HepG2 (cell line): ENCODE measurements at regions not wholly inside any gene's neighbourhood (a gene's known extent, or its start where the extent isn't known, plus 50 kb on each side); places are given as distances from the start of the nearest gene placed in this dataset.

ENCODE experiments used
- ATAC-seq: fragments of 200-7000 bp; cut with Tn5 transposase; 3 replicates; pipeline ENCODE4 v1.9.1; 2020; ENCODE audit warnings: mild to moderate bottlenecking, moderate library complexity
- BruUV-seq: library from RNA; stranded (reverse); fragments of 400-500 nt; replicated peaks from 2 replicates; lab custom pipeline; 2021; lab: Mats Ljungman, UMichigan
- CTCF ChIA-PET: fragments of 300-600 bp; formaldehyde crosslinking; extraction: SDS; loops from one replicate; lab custom pipeline; 2021; ENCODE audit warnings: low total read pairs, inconsistent platforms, low intra/inter-chr PET ratio; lab: Yijun Ruan, JAX
- POLR2A ChIA-PET: fragments of 350-600 bp; sonication (Branson Sonifier 250); formaldehyde crosslinking; loops from one replicate; lab custom pipeline; 2020; ENCODE audit warnings: antibody characterized with exemption, inconsistent platforms; lab: Yijun Ruan, JAX
- DNase-seq: peaks from one replicate; pipeline ENCODE4 v3.0.0-alpha.2; 2015; ENCODE audit warnings: low spot score
- FAIRE-seq: peaks from 3 replicates; lab custom pipeline; 2011; peaks lifted over from hg19 to GRCh38; lab: Jason Lieb, UNC
- H2AFZ ChIP-seq: one replicate; pipeline ENCODE4 v1.6.1; 2011; ENCODE audit warnings: low read length, inconsistent platforms
- H3K27ac ChIP-seq: fragments of 300-600 bp; 3 replicates; pipeline ENCODE4 v1.8.0; 2011; ENCODE audit warnings: mixed run types, mild to moderate bottlenecking, mixed read lengths, low read length, inconsistent platforms; ENCODE audit not compliant: insufficient read depth; ENCODE audit errors: extremely low read length
- H3K27me3 ChIP-seq, 2 experiments: fragments of 200-600 bp in 1 of 2; 2 replicates in 1 of 2; 3 replicates in 1 of 2; pipeline versions ENCODE4 v1.6.0 to v1.8.0; 2011; ENCODE audit warnings: low read length in 2 of 2, mild to moderate bottlenecking in 2 of 2, moderate library complexity in 2 of 2, inconsistent platforms in 1 of 2; ENCODE audit not compliant: insufficient read depth in 2 of 2, control insufficient read depth in 1 of 2
- H3K36me3 ChIP-seq, 2 experiments: fragments of 200-600 bp in 1 of 2; replicated peaks in 1 of 2; 2 replicates in 1 of 2; 3 replicates in 1 of 2; pipeline versions ENCODE4 v1.5.1 to v1.8.0; 2011; ENCODE audit warnings: low read length in 2 of 2, inconsistent platforms in 1 of 2; ENCODE audit not compliant: insufficient read depth in 2 of 2, control insufficient read depth in 1 of 2
- H3K4me1 ChIP-seq: 2 replicates; pipeline ENCODE4 v1.5.1; 2012; ENCODE audit warnings: low read length, inconsistent platforms; ENCODE audit not compliant: insufficient read depth
- H3K4me2 ChIP-seq: 2 replicates; pipeline ENCODE4 v1.6.0; 2011; ENCODE audit warnings: low read depth, low read length, inconsistent platforms
- H3K4me3 ChIP-seq, 3 experiments: fragments of 200-600 bp in 1 of 3; sonication (generic), shearing (Covaris generic) in 1 of 3; replicated peaks in 1 of 3; 2 replicates each; pipeline ENCODE4 v1.5.1; 2011 to 2016; ENCODE audit warnings: low read length in 3 of 3, inconsistent platforms in 2 of 3, low read depth in 2 of 3, mild to moderate bottlenecking in 2 of 3, control low read depth in 1 of 3, mixed read lengths in 1 of 3; ENCODE audit not compliant: insufficient read depth in 1 of 3
- H3K79me2 ChIP-seq: one replicate; pipeline ENCODE4 v1.6.1; 2011; ENCODE audit warnings: low read length, inconsistent platforms; ENCODE audit not compliant: insufficient read depth
- H3K9ac ChIP-seq: 2 replicates; pipeline ENCODE4 v1.6.0; 2011; ENCODE audit warnings: mild to moderate bottlenecking, low read depth, low read length, inconsistent platforms; ENCODE audit not compliant: insufficient read depth
- H3K9me3 ChIP-seq: 2 replicates; pipeline ENCODE4 v1.5.1; 2012; ENCODE audit warnings: mild to moderate bottlenecking, low read length
- H4K20me1 ChIP-seq: 2 replicates; pipeline ENCODE4 v1.6.0; 2011; ENCODE audit warnings: inconsistent platforms, mild to moderate bottlenecking, low read length, moderate library complexity; ENCODE audit not compliant: insufficient read depth
- ARNT2 ChIP-seq: sonication (generic); formaldehyde crosslinking; IDR thresholded peaks from 2 replicates; pipeline ENCODE4 v1.8.0; 2022; ENCODE audit warnings: mild to moderate bottlenecking, low read depth, missing genetic modification reagents, moderate library complexity
- SKIL ChIP-seq: sonication (generic); formaldehyde crosslinking; IDR thresholded peaks from 2 replicates; pipeline ENCODE4 v1.8.0; 2022; ENCODE audit warnings: missing genetic modification reagents, mild to moderate bottlenecking, moderate library complexity, borderline replicate concordance
- SMAD3 ChIP-seq: sonication (generic); formaldehyde crosslinking; IDR thresholded peaks from 2 replicates; pipeline ENCODE4 v1.4.0; 2020; ENCODE audit warnings: missing genetic modification reagents
- SOX13 ChIP-seq, 3 experiments: fragments of 450-650 bp in 1 of 3; sonication (generic) in 1 of 3; formaldehyde crosslinking in 1 of 3; IDR thresholded peaks in 2 of 3; conservative IDR thresholded peaks in 1 of 3; 2 replicates each; pipeline versions ENCODE4 v1.5.0 to v1.6.1; 2016 to 2020; ENCODE audit warnings: antibody characterized with exemption in 1 of 3, mild to moderate bottlenecking in 1 of 3, missing compliant biosample characterization in 1 of 3, missing genetic modification reagents in 1 of 3, moderate library complexity in 1 of 3
- TBP ChIP-seq: sonication (generic); formaldehyde crosslinking; IDR thresholded peaks from 2 replicates; pipeline ENCODE4 v1.5.0; 2020; ENCODE audit warnings: missing genetic modification reagents
- TRIM24 ChIP-seq: sonication (generic); formaldehyde crosslinking; IDR thresholded peaks from 2 replicates; pipeline ENCODE4 v1.8.0; 2022; ENCODE audit warnings: mild to moderate bottlenecking, missing genetic modification reagents
- ZC3H13 ChIP-seq: sonication (generic); formaldehyde crosslinking; IDR thresholded peaks from 2 replicates; pipeline ENCODE4 v1.8.1; 2023; ENCODE audit warnings: mild to moderate bottlenecking, missing genetic modification reagents, moderate library complexity
- ZNF546 ChIP-seq: sonication (generic); formaldehyde crosslinking; conservative IDR thresholded peaks from 2 replicates; pipeline ENCODE4 v1.8.1; 2023; ENCODE audit warnings: mild to moderate bottlenecking, missing genetic modification reagents
- ZNF83 ChIP-seq: sonication (generic); formaldehyde crosslinking; IDR thresholded peaks from 2 replicates; pipeline ENCODE4 v1.4.0; 2020; ENCODE audit warnings: missing genetic modification reagents, mild to moderate bottlenecking, borderline replicate concordance
- ZSCAN12 ChIP-seq: sonication (generic); formaldehyde crosslinking; IDR thresholded peaks from 2 replicates; pipeline ENCODE4 v1.9.0; 2021; ENCODE audit warnings: mild to moderate bottlenecking, missing genetic modification reagents
- WGBS: methylation state at CpG from one replicate; pipeline ENCODE4 v1.1.6; 2017; ENCODE audit warnings: low lambda C conversion rate; 5-methylcytosine and 5-hydroxymethylcytosine counted together
- in situ Hi-C: cut with HindIII; loops from 2 replicates; pipeline ENCODE4 v1.10.0; 2017; ENCODE audit warnings: low pct_unique_long_range_greater_than_20kb; ENCODE audit not compliant: extremely low pct_ligation_motif_present
- intact Hi-C: fragments of 100-400 bp; cut with micrococcal nuclease; formaldehyde crosslinking; loops from one replicate; pipeline ENCODE4 v1.10.0; 2022; ENCODE audit not compliant: unreplicated experiment

- H3K79me2 ChIP-seq: no peaks in the 10 kb centered on the region
- 66% methylated on average over 4 of the region's 4 CpGs for WGBS
- H3K4me2 ChIP-seq: no peak overlapping the region
- H2AFZ ChIP-seq: no peak overlapping the region
- no peak overlapping the region for H3K27ac ChIP-seq
- ChIA-PET CTCF (no interaction called here), POLR2A (no interaction called here)
- H3K4me3 ChIP-seq: no peak overlapping the region
- no peak overlapping the region for H3K9ac ChIP-seq
- H3K4me1 ChIP-seq: no peaks in the 10 kb centered on the region
- no peak for ATAC-seq
- H3K27me3 ChIP-seq: no peaks in the 10 kb centered on the region
- TF ChIP-seq ZNF546 (CRISPR knock-in tag) (no peak), ZNF83 (CRISPR knock-in tag) (no peak), SMAD3 (CRISPR knock-in tag) (no peak), ZSCAN12 (CRISPR knock-in tag) (no peak), SOX13 (IDR thresholded peaks at IDR 0.05) (no peak), SOX13 (CRISPR knock-in tag; conservative IDR thresholded peaks at IDR 0.05 in 1 of 2, IDR thresholded peaks at IDR 0.05 in 1 of 2) (no peak), ZC3H13 (CRISPR knock-in tag) (no peak), ARNT2 (no peak), TRIM24 (CRISPR knock-in tag) (no peak), SKIL (CRISPR knock-in tag) (no peak), TBP (CRISPR knock-in tag) (no peak)
- no TSS peak for BruUV-seq
- in situ Hi-C loops (no loop called here), intact Hi-C loops (no loop called here)
- no peaks in the 10 kb centered on the region for H3K9me3 ChIP-seq
- FAIRE-seq: no peak
- H4K20me1 ChIP-seq: no peaks in the 10 kb centered on the region
- DNase-seq: no peak
- H3K36me3 ChIP-seq: no peaks in the 10 kb centered on the region
These were observed 274.7 kb upstream of the FZD8 start for GRCh38 chr10:35916791-35917190.
